Mucosa of gallbladder (tissue), 1 donor: ENCODE measurements at regions not wholly inside any gene's neighbourhood (a gene's known extent, or its start where the extent isn't known, plus 50 kb on each side); places are given as distances from the start of the nearest gene placed in this dataset.
"Not testable (repeated sequence)": the region's sequence is repeated elsewhere in the genome, so short reads cannot be mapped to it uniquely, and the experiment has no call there.

Experiments
- DNase-seq: peaks from one replicate; pipeline ENCODE4 v3.0.0-alpha.2; 2020; ENCODE audit warnings: low spot score
- donor health status: DM: no; HTN: no; CAD: no.

GRCh38 chr14:71734076-71734475, 198.2 kb upstream of the RGS6 start:
- DNase-seq = no peak

- no peak for DNase-seq
These were observed 197.3 kb upstream of the RGS6 start for GRCh38 chr14:71734885-71735284.

GRCh38 chr14:71737760-71738159, 194.5 kb upstream of the RGS6 start:
- no peak for DNase-seq

- peak; percentile 49 for DNase-seq
These were observed 192.8 kb upstream of the RGS6 start for GRCh38 chr14:71739273-71739990.

GRCh38 chr14:71741241-71741640, 191.0 kb upstream of the RGS6 start:
- DNase-seq = no peak

- no peak for DNase-seq
These were observed 189.7 kb upstream of the RGS6 start for GRCh38 chr14:71742485-71742884.

GRCh38 chr14:71745072-71745471, 187.2 kb upstream of the RGS6 start:
- DNase-seq = no peak

- DNase-seq = no peak
These were observed 184.0 kb upstream of the RGS6 start for GRCh38 chr14:71748196-71748595.

- DNase-seq = peak; percentile 31
These were observed 182.5 kb upstream of the RGS6 start for GRCh38 chr14:71749613-71750238.

GRCh38 chr14:71751264-71751663, 181.0 kb upstream of the RGS6 start:
- no peak for DNase-seq

- DNase-seq = no peak
These were observed 180.0 kb upstream of the RGS6 start for GRCh38 chr14:71752111-71752738.

GRCh38 chr14:71753126-71753830, 179.0 kb upstream of the RGS6 start:
- DNase-seq = peak; percentile 84

- no peak for DNase-seq
These were observed 178.3 kb upstream of the RGS6 start for GRCh38 chr14:71753976-71754375.

GRCh38 chr14:71754422-71755095, 177.7 kb upstream of the RGS6 start:
- DNase-seq = no peak

- DNase-seq = no peak
These were observed 173.8 kb upstream of the RGS6 start for GRCh38 chr14:71758229-71758951.

- no peak for DNase-seq
These were observed 169.7 kb upstream of the RGS6 start for GRCh38 chr14:71762575-71762974.

GRCh38 chr14:71764701-71765382, 167.4 kb upstream of the RGS6 start:
- DNase-seq = no peak

GRCh38 chr14:71765505-71765904, 166.7 kb upstream of the RGS6 start:
- no peak for DNase-seq

- DNase-seq = no peak
These were observed 161.8 kb upstream of the RGS6 start for GRCh38 chr14:71770431-71770830.

GRCh38 chr14:71771421-71771820, 160.8 kb upstream of the RGS6 start:
- not testable (repeated sequence) for DNase-seq

- not testable (repeated sequence) for DNase-seq
These were observed 160.2 kb upstream of the RGS6 start for GRCh38 chr14:71771996-71772395.
